ENCODE measurements at regions not wholly inside any gene's neighbourhood (a gene's known extent, or its start where the extent isn't known, plus 50 kb on each side); places are given as distances from the start of the nearest gene placed in this dataset.

GRCh38 chr10:22816298-22816653 lies 101.9 kb upstream of the PIP4K2A start:
- Mint-ChIP-seq H3K4me1 (peaks cover 0 to 9% of the 10 kb centered on the region in 2 donors), H3K9me3 (no peaks in the 10 kb centered on the region), H3K27me3 (ENCODE audit: low read depth in 2 of 2) (peaks cover 4 to 12% of the 10 kb centered on the region in 2 donors), H3K27ac (no peak overlapping the region), H3K4me3 (no peak overlapping the region), H3K36me3 (no peaks in the 10 kb centered on the region)
- Histone ChIP-seq H3K36me3 (ENCODE audit: control insufficient read depth, insufficient read depth, low read length) (no peaks in the 10 kb centered on the region), H3K4me1 (ENCODE audit: control insufficient read depth, insufficient read depth, low read length) (peaks cover 5% of the 10 kb centered on the region), H3K27ac (ENCODE audit: low read length) (no peak overlapping the region), H3K27me3 (ENCODE audit: control insufficient read depth, insufficient read depth, low read length) (no peaks in the 10 kb centered on the region), H3K9me3 (ENCODE audit: control insufficient read depth, insufficient read depth, low read length) (no peaks in the 10 kb centered on the region), H3K4me3 (ENCODE audit: low read length) (no peak overlapping the region)
- ATAC-seq (no peak), DNase-seq (no peak)
- intact Hi-C loops (cut with micrococcal nuclease), result no loop called here
- TF ChIP-seq CTCF (IDR thresholded peaks at IDR 0.05), result no peak
- WGBS (ENCODE audit: insufficient coverage), result 80% methylated on average over 4 of the region's 4 CpGs

GRCh38 chr10:22810643-22811465 lies 96.5 kb upstream of the PIP4K2A start:
- H3K27me3 Mint-ChIP-seq (ENCODE audit: low read depth in 2 of 2), result peaks cover 0 to 10% of the 10 kb centered on the region in 2 donors
- Histone ChIP-seq H3K4me3 (ENCODE audit: low read length) (no peak overlapping the region), H3K9me3 (ENCODE audit: control insufficient read depth, insufficient read depth, low read length) (no peaks in the 10 kb centered on the region), H3K36me3 (ENCODE audit: control insufficient read depth, insufficient read depth, low read length) (no peaks in the 10 kb centered on the region), H3K27ac (ENCODE audit: low read length) (no peak overlapping the region), H3K27me3 (ENCODE audit: control insufficient read depth, insufficient read depth, low read length) (no peaks in the 10 kb centered on the region), H3K4me1 (ENCODE audit: control insufficient read depth, insufficient read depth, low read length) (no peaks in the 10 kb centered on the region)
- intact Hi-C loops (cut with micrococcal nuclease), result no loop called here
- H3K9me3 Mint-ChIP-seq, result no peaks in the 10 kb centered on the region
- H3K27ac Mint-ChIP-seq, result no peak overlapping the region
- H3K4me1 Mint-ChIP-seq, result no peaks in the 10 kb centered on the region
- DNase-seq, result no peak
- no peaks in the 10 kb centered on the region for H3K36me3 Mint-ChIP-seq
- 86% methylated on average over 5 of the region's 7 CpGs for WGBS (ENCODE audit: insufficient coverage)
- no peak overlapping the region for H3K4me3 Mint-ChIP-seq
- ATAC-seq, result no peak
- TF ChIP-seq CTCF (IDR thresholded peaks at IDR 0.05), result no peak

GRCh38 chr10:22807238-22807637 lies 92.9 kb upstream of the PIP4K2A start:
- H3K36me3 Mint-ChIP-seq, result no peaks in the 10 kb centered on the region
- peaks cover 5 to 6% of the 10 kb centered on the region in 2 donors for H3K27me3 Mint-ChIP-seq (ENCODE audit: low read depth in 2 of 2)
- intact Hi-C loops (cut with micrococcal nuclease), result no loop called here
- Histone ChIP-seq H3K36me3 (ENCODE audit: control insufficient read depth, insufficient read depth, low read length) (no peaks in the 10 kb centered on the region), H3K27me3 (ENCODE audit: control insufficient read depth, insufficient read depth, low read length) (no peaks in the 10 kb centered on the region), H3K9me3 (ENCODE audit: control insufficient read depth, insufficient read depth, low read length) (no peaks in the 10 kb centered on the region), H3K4me1 (ENCODE audit: control insufficient read depth, insufficient read depth, low read length) (no peaks in the 10 kb centered on the region), H3K4me3 (ENCODE audit: low read length) (no peak overlapping the region), H3K27ac (ENCODE audit: low read length) (no peak overlapping the region)
- H3K4me1 Mint-ChIP-seq, result peaks cover 0 to 4% of the 10 kb centered on the region in 2 donors
- DNase-seq (no peak), ATAC-seq (no peak)
- no peaks in the 10 kb centered on the region for H3K9me3 Mint-ChIP-seq
- 100% methylated on average over 3 of the region's 4 CpGs for WGBS (ENCODE audit: insufficient coverage)
- TF ChIP-seq CTCF (IDR thresholded peaks at IDR 0.05), result no peak
- no peak overlapping the region for H3K27ac Mint-ChIP-seq
- H3K4me3 Mint-ChIP-seq, result no peak overlapping the region

- Mint-ChIP-seq H3K9me3 (no peaks in the 10 kb centered on the region), H3K4me3 (no peak overlapping the region), H3K36me3 (no peaks in the 10 kb centered on the region), H3K27me3 (ENCODE audit: low read depth in 2 of 2) (peaks cover 6% of the 10 kb centered on the region in 2 donors), H3K4me1 (peaks cover 0 to 4% of the 10 kb centered on the region in 2 donors), H3K27ac (no peak overlapping the region)
- TF ChIP-seq CTCF (IDR thresholded peaks at IDR 0.05), result no peak
- intact Hi-C loops (cut with micrococcal nuclease), result no loop called here
- Histone ChIP-seq H3K4me1 (ENCODE audit: control insufficient read depth, insufficient read depth, low read length) (no peaks in the 10 kb centered on the region), H3K27me3 (ENCODE audit: control insufficient read depth, insufficient read depth, low read length) (no peaks in the 10 kb centered on the region), H3K27ac (ENCODE audit: low read length) (no peak overlapping the region), H3K9me3 (ENCODE audit: control insufficient read depth, insufficient read depth, low read length) (no peaks in the 10 kb centered on the region), H3K36me3 (ENCODE audit: control insufficient read depth, insufficient read depth, low read length) (no peaks in the 10 kb centered on the region), H3K4me3 (ENCODE audit: low read length) (no peak overlapping the region)
- no peak for ATAC-seq
- no peak for DNase-seq
- 84% methylated on average over 4 of the region's 4 CpGs for WGBS (ENCODE audit: insufficient coverage)
These were observed 90.9 kb upstream of the PIP4K2A start for GRCh38 chr10:22805304-22805703.
